ENCODE measurements at regions not wholly inside any gene's neighbourhood (a gene's known extent, or its start where the extent isn't known, plus 50 kb on each side); places are given as distances from the start of the nearest gene placed in this dataset.

- TF ChIP-seq POLR2A (IDR thresholded peaks at IDR 0.05; ENCODE audit: low read depth, low read length): no peak
- no peak for TF ChIP-seq POLR2AphosphoS5 (IDR thresholded peaks at IDR 0.05; ENCODE audit: low read depth, low read length)
These were observed 238.2 kb upstream of the SSTR1 start for GRCh38 chr14:37969511-37969979.
